Type B pancreatic cell (in vitro differentiated cells): ENCODE measurements at regions not wholly inside any gene's neighbourhood (a gene's known extent, or its start where the extent isn't known, plus 50 kb on each side); places are given as distances from the start of the nearest gene placed in this dataset.
A peak's percentile ranks its signal among the peaks of the same experiment; 100 is the strongest.

ENCODE experiments used
- DNase-seq: peaks from one replicate; pipeline ENCODE4 v3.0.0; 2021; ENCODE audit warnings: mixed read lengths; ENCODE audit not compliant: unreplicated experiment; ENCODE audit errors: extremely low spot score
- H3K27ac Mint-ChIP-seq: 2 replicates; pipeline ENCODE4 v1.8.0; 2021; ENCODE audit warnings: mild to moderate bottlenecking, mixed read lengths
- H3K27me3 Mint-ChIP-seq: 2 replicates; pipeline ENCODE4 v1.8.0; 2021; ENCODE audit warnings: mixed read lengths
- H3K36me3 Mint-ChIP-seq: 2 replicates; pipeline ENCODE4 v1.8.0; 2021; ENCODE audit warnings: mixed read lengths
- H3K4me1 Mint-ChIP-seq: one replicate; pipeline ENCODE4 v1.8.0; 2021; ENCODE audit warnings: mixed read lengths; ENCODE audit not compliant: unreplicated experiment
- H3K4me3 Mint-ChIP-seq: 2 replicates; pipeline ENCODE4 v1.8.0; 2021; ENCODE audit warnings: mild to moderate bottlenecking, mixed read lengths
- H3K9me3 Mint-ChIP-seq: 2 replicates; pipeline ENCODE4 v1.8.0; 2021; ENCODE audit warnings: mixed read lengths
- TF ChIP-seq, protein P1 (sequence below): fragments of 200-600 bp; sonication (generic); conservative IDR thresholded peaks from 2 replicates; pipeline ENCODE4 v1.5.0; 2021; ENCODE audit warnings: antibody characterized with exemption, mild to moderate bottlenecking

DNA sequence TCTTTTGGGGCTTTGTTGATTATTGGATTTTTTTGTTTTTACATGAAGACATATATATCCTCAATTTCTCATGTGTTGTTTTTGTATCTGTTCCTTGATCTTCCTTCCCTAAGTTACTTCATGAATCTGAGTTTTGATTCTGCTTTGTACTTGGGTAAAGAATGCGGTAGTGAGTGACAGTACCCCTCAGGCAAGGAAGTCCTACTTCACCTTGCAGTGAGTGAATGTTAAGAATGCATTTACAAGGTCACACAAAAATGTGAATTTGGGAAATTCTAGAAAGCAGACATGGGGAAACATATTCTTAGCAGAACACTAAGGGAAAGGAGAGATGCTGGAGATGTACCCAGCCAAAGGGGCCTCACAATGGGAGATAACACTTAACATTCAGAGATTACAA lies 373.1 kb upstream of the LCORL start:
- Mint-ChIP-seq H3K27ac (peak overlapping the region; percentile 28), H3K4me1 (peaks cover 6% of the 10 kb centered on the region)
- TF ChIP-seq, protein P1, sequence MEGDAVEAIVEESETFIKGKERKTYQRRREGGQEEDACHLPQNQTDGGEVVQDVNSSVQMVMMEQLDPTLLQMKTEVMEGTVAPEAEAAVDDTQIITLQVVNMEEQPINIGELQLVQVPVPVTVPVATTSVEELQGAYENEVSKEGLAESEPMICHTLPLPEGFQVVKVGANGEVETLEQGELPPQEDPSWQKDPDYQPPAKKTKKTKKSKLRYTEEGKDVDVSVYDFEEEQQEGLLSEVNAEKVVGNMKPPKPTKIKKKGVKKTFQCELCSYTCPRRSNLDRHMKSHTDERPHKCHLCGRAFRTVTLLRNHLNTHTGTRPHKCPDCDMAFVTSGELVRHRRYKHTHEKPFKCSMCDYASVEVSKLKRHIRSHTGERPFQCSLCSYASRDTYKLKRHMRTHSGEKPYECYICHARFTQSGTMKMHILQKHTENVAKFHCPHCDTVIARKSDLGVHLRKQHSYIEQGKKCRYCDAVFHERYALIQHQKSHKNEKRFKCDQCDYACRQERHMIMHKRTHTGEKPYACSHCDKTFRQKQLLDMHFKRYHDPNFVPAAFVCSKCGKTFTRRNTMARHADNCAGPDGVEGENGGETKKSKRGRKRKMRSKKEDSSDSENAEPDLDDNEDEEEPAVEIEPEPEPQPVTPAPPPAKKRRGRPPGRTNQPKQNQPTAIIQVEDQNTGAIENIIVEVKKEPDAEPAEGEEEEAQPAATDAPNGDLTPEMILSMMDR, result no peak

DNA sequence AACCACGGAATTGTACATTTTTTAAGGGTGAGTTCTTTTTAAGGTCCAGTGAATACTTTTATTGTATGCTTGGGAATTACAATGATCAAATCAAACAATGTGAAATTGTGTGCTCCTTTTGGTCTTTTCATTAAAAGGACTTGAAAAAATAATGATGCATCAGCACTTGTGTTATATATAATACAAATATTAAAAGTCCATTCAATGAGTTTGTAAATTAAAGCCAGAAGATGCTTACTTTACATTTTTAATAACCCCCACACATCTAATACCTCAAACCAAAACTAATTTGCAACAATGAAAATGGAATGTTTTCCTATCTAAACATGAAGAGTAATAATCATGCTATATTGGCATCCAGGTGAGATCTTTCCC lies 369.8 kb upstream of the LCORL start:
- TF ChIP-seq, protein P1, result no peak
- Mint-ChIP-seq H3K27ac (no peak overlapping the region), H3K27me3 (peaks cover 10% of the 10 kb centered on the region), H3K36me3 (no peaks in the 10 kb centered on the region), H3K9me3 (no peaks in the 10 kb centered on the region), H3K4me1 (peaks cover 7% of the 10 kb centered on the region), H3K4me3 (no peak overlapping the region)
- no peak for DNase-seq

More for the DNA sequence above, 373.1 kb upstream of the LCORL start:
- Mint-ChIP-seq H3K36me3 (no peaks in the 10 kb centered on the region), H3K4me3 (no peak overlapping the region), H3K27me3 (peaks cover 4% of the 10 kb centered on the region), H3K9me3 (no peaks in the 10 kb centered on the region)
- no peak for DNase-seq

DNA sequence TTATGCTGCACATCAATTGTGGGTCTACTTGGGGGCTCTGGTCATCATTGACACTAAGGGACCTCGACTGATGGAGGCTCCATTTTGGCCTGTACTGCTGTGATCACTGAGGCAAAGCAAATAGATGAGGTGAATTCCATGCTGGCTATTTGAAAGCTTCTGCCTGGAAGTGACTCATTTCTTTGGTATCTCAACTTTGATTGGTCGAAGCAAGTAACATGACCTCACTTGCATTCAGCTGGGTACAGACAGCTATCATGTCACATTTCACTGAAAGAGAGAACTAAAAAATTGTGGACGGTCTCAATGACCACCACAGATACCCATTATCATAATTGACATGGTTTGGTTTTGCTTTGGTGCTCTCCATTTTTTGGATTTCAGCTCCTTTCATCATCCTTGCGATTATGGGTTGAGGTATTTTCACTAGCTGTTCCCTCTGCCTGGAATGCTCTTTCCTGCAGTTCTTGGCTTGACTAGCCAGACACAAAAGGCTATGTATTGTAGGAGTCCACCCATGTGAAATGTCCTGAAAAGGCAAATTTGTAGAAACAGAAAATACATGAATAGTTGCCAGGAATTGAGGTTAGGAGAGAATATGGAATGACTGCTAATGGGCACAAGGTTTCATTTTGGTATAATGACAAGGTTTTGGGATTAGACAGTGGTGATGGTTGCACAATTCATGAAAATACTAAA lies 369.2 kb upstream of the LCORL start:
- H3K9me3 Mint-ChIP-seq, result no peaks in the 10 kb centered on the region
- no peak for DNase-seq
- H3K4me1 Mint-ChIP-seq, result peaks cover 7% of the 10 kb centered on the region
- no peak overlapping the region for H3K27ac Mint-ChIP-seq
- TF ChIP-seq, protein P1, result no peak
- peaks cover 13% of the 10 kb centered on the region for H3K27me3 Mint-ChIP-seq
- no peaks in the 10 kb centered on the region for H3K36me3 Mint-ChIP-seq
- no peak overlapping the region for H3K4me3 Mint-ChIP-seq

DNA sequence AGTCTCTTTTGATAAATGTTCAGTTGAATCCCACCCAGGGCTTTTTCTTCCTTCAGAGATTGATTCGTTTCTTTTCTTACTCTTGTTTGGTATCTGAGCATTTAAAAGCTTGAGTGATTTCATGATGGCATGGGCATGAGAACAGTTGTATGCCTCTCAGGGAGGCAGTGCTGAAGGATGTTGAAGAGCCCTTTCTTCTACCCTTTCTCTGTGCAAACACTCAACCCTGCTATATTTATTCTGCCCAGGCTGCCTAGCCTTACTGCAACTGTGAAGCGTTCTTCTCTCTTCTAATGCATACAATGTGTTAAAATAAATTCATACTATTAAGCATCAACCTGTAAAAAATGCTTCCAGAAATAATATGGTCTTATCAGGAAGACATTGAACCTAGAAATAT lies 367.6 kb upstream of the LCORL start:
- Mint-ChIP-seq H3K4me3 (no peak overlapping the region), H3K4me1 (peaks cover 7% of the 10 kb centered on the region), H3K27me3 (peaks cover 10% of the 10 kb centered on the region), H3K9me3 (peaks cover 4% of the 10 kb centered on the region), H3K27ac (no peak overlapping the region), H3K36me3 (no peaks in the 10 kb centered on the region)
- TF ChIP-seq, protein P1, result no peak
- no peak for DNase-seq

DNA sequence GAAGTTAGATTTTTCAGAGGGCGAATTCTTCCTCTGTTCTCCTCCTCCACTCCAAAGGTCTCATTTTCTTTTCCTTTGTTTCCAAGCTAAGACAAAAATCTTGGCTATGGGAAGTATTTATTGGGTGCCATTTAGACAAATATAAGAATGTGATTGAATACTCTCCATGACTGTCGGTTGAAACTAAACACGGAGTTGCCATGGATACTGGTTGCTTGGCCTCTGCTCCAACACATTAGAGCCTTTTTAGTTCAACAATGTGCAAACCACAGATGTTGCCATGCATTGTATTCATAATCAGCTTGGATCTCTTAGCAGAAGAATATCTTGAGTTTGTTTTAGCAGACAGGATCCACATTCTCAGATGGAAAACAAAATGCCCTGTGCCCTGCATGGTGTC lies 366.5 kb upstream of the LCORL start:
- TF ChIP-seq, protein P1, result no peak
- Mint-ChIP-seq H3K4me3 (no peak overlapping the region), H3K27me3 (peaks cover 13% of the 10 kb centered on the region), H3K36me3 (no peaks in the 10 kb centered on the region), H3K9me3 (peaks cover 11% of the 10 kb centered on the region), H3K4me1 (peaks cover 7% of the 10 kb centered on the region), H3K27ac (no peak overlapping the region)
- no peak for DNase-seq
